H1 (cell line): ENCODE measurements at regions not wholly inside any gene's neighbourhood (a gene's known extent, or its start where the extent isn't known, plus 50 kb on each side); places are given as distances from the start of the nearest gene placed in this dataset.
A peak's percentile ranks its signal among the peaks of the same experiment; 100 is the strongest.

ENCODE experiments used
- CTCF ChIA-PET: fragments of 300-600 bp; sonication (Branson Sonifier 250); formaldehyde crosslinking; loops from one replicate; lab custom pipeline; 2021; ENCODE audit not compliant: partially characterized antibody; lab: Charles Lee
- POLR2A ChIA-PET: fragments of 300-600 bp; sonication (Branson Sonifier 250); formaldehyde crosslinking; loops from one replicate; lab custom pipeline; 2021; ENCODE audit warnings: inconsistent platforms; ENCODE audit not compliant: partially characterized antibody; lab: Charles Lee
- DNase-seq, 2 experiments: peaks; one replicate each; pipeline versions ENCODE4 v3.0.0 to v3.0.0-alpha.2; 2010 to 2022; ENCODE audit warnings: low spot score in 2 of 2, low read depth in 1 of 2, mixed read lengths in 1 of 2
- FAIRE-seq: peaks from 2 replicates; lab custom pipeline; 2011; peaks lifted over from hg19 to GRCh38; lab: Jason Lieb, UNC
- H2AFZ ChIP-seq: 2 replicates; pipeline ENCODE4 v1.8.1; 2012; ENCODE audit warnings: low read length, inconsistent platforms
- H2AK5ac ChIP-seq: 2 replicates; pipeline ENCODE4 v1.6.1; 2013; ENCODE audit warnings: low read depth, low read length
- H2BK120ac ChIP-seq: replicated peaks from 2 replicates; pipeline ENCODE3; 2013; ENCODE audit warnings: low read depth, low read length, inconsistent platforms
- H2BK12ac ChIP-seq: 2 replicates; pipeline ENCODE4 v1.6.1; 2013; ENCODE audit warnings: low read depth, low read length
- H2BK15ac ChIP-seq: 2 replicates; pipeline ENCODE4 v1.6.1; 2013; ENCODE audit warnings: low read length
- H2BK20ac ChIP-seq: 2 replicates; pipeline ENCODE4 v1.6.1; 2013; ENCODE audit warnings: low read length
- H2BK5ac ChIP-seq: 2 replicates; pipeline ENCODE4 v1.6.1; 2013; ENCODE audit warnings: low read depth, low read length
- H3K14ac ChIP-seq: 2 replicates; pipeline ENCODE4 v1.6.1; 2013; ENCODE audit warnings: inconsistent platforms; ENCODE audit not compliant: insufficient read length
- H3K18ac ChIP-seq: 2 replicates; pipeline ENCODE4 v1.6.1; 2013; ENCODE audit warnings: low read length; ENCODE audit errors: extremely low read depth
- H3K23ac ChIP-seq: 2 replicates; pipeline ENCODE4 v1.6.1; 2013; ENCODE audit warnings: inconsistent platforms; ENCODE audit not compliant: insufficient read length
- H3K23me2 ChIP-seq: 2 replicates; pipeline ENCODE4 v1.6.1; 2013; ENCODE audit warnings: low read depth, low read length
- H3K27ac ChIP-seq: 2 replicates; pipeline ENCODE4 v1.6.1; 2011; ENCODE audit warnings: low read depth, low read length, inconsistent platforms
- H3K27me3 ChIP-seq, 4 experiments: replicated peaks in 1 of 4; 1 replicate in 1 of 4; 2 replicates in 3 of 4; pipeline versions ENCODE4 v1.6.1 to v1.8.1; 2011 to 2013; ENCODE audit warnings: low read length in 3 of 4, mild to moderate bottlenecking in 3 of 4, inconsistent platforms in 2 of 4, mixed read lengths in 2 of 4, moderate library complexity in 1 of 4; ENCODE audit not compliant: control insufficient read depth in 3 of 4, insufficient read depth in 3 of 4; ENCODE audit errors: extremely low read depth in 1 of 4
- H3K36me3 ChIP-seq, 4 experiments: 2 replicates each; pipeline versions ENCODE4 v1.6.1 to v1.8.1; 2011 to 2013; ENCODE audit warnings: mild to moderate bottlenecking in 4 of 4, low read length in 3 of 4, moderate library complexity in 2 of 4, control low read depth in 1 of 4, inconsistent platforms in 1 of 4; ENCODE audit not compliant: insufficient read depth in 4 of 4, control insufficient read depth in 2 of 4
- H3K4ac ChIP-seq: replicated peaks from 2 replicates; pipeline ENCODE3; 2013; ENCODE audit warnings: low read length, low read depth, mixed read lengths, inconsistent platforms; ENCODE audit not compliant: insufficient read length
- H3K4me1 ChIP-seq, 4 experiments: replicated peaks in 1 of 4; 1 replicate in 1 of 4; 2 replicates in 3 of 4; pipeline versions ENCODE4 v1.6.1 to v1.8.1; 2011 to 2013; ENCODE audit warnings: low read length in 3 of 4, inconsistent platforms in 2 of 4, mixed read lengths in 1 of 4; ENCODE audit not compliant: insufficient read depth in 4 of 4, control insufficient read depth in 3 of 4
- H3K4me2 ChIP-seq, 2 experiments: 2 replicates each; pipeline versions ENCODE4 v1.6.1 to v1.8.1; 2011 to 2013; ENCODE audit warnings: low read depth in 2 of 2, low read length in 2 of 2, control low read depth in 1 of 2, inconsistent platforms in 1 of 2, mild to moderate bottlenecking in 1 of 2; ENCODE audit not compliant: insufficient read depth in 1 of 2
- H3K4me3 ChIP-seq, 4 experiments: fragments of 200-600, 300-600 bp in 1 of 4; sonication (generic), shearing (Covaris generic), sonication (Bioruptor Twin) in 1 of 4; 2 replicates each; pipeline versions ENCODE4 v1.5.1 to v1.8.1; 2011 to 2016; ENCODE audit warnings: low read length in 4 of 4, low read depth in 3 of 4, control low read depth in 2 of 4, inconsistent platforms in 2 of 4, mild to moderate bottlenecking in 2 of 4, mixed read lengths in 1 of 4, moderate library complexity in 1 of 4; ENCODE audit not compliant: insufficient read depth in 2 of 4; ENCODE audit errors: extremely low read depth in 1 of 4
- H3K56ac ChIP-seq: replicated peaks from 2 replicates; pipeline ENCODE3; 2013; ENCODE audit warnings: low read depth, mild to moderate bottlenecking, mixed read lengths, low read length, inconsistent platforms; ENCODE audit not compliant: insufficient read length
- H3K79me1 ChIP-seq: 2 replicates; pipeline ENCODE4 v1.6.1; 2013; ENCODE audit warnings: low read depth, low read length, control low read depth
- H3K79me2 ChIP-seq, 2 experiments: 2 replicates each; pipeline versions ENCODE4 v1.6.1 to v1.8.1; 2012 to 2013; ENCODE audit warnings: low read length in 2 of 2, mild to moderate bottlenecking in 2 of 2, inconsistent platforms in 1 of 2; ENCODE audit not compliant: insufficient read depth in 2 of 2, control insufficient read depth in 1 of 2
- H3K9ac ChIP-seq, 4 experiments: replicated peaks in 1 of 4; 1 replicate in 1 of 4; 2 replicates in 3 of 4; pipeline versions ENCODE4 v1.6.1 to v1.8.1; 2011 to 2013; ENCODE audit warnings: low read depth in 3 of 4, low read length in 3 of 4, control low read depth in 2 of 4, mild to moderate bottlenecking in 2 of 4, moderate library complexity in 2 of 4, inconsistent platforms in 1 of 4; ENCODE audit errors: extremely low read depth in 1 of 4
- H3K9me3 ChIP-seq, 2 experiments: 2 replicates each; pipeline versions ENCODE4 v1.6.1 to v1.8.1; 2012 to 2013; ENCODE audit warnings: mild to moderate bottlenecking in 2 of 2, moderate library complexity in 2 of 2, control low read depth in 1 of 2, inconsistent platforms in 1 of 2, low read depth in 1 of 2, low read length in 1 of 2, mixed read lengths in 1 of 2; ENCODE audit not compliant: insufficient read depth in 2 of 2
- H4K20me1 ChIP-seq, 2 experiments: replicated peaks in 1 of 2; 2 replicates each; pipeline versions ENCODE3 to v1.8.1; 2011 to 2013; ENCODE audit warnings: inconsistent platforms in 2 of 2, low read length in 2 of 2, mild to moderate bottlenecking in 1 of 2; ENCODE audit not compliant: insufficient read depth in 2 of 2, control insufficient read depth in 1 of 2
- H4K5ac ChIP-seq: 2 replicates; pipeline ENCODE4 v1.6.1; 2013; ENCODE audit warnings: low read length, low read depth, mixed read lengths, inconsistent platforms; ENCODE audit not compliant: insufficient read length
- H4K8ac ChIP-seq: 2 replicates; pipeline ENCODE4 v1.8.0; 2013; ENCODE audit warnings: mild to moderate bottlenecking, moderate library complexity, low read length, inconsistent platforms; ENCODE audit not compliant: insufficient read depth; ENCODE audit errors: extremely low read depth
- H4K91ac ChIP-seq: replicated peaks from 2 replicates; pipeline ENCODE3; 2013; ENCODE audit warnings: low read length, mixed read lengths, inconsistent platforms; ENCODE audit not compliant: insufficient read length
- CBX8 ChIP-seq: fragments of 300-800, 300-1000 bp; sonication (generic); IDR thresholded peaks from 2 replicates; pipeline ENCODE4 v1.7.1; 2016; ENCODE audit warnings: low read depth, low read length, borderline replicate concordance
- EP300 ChIP-seq, 2 experiments: IDR thresholded peaks; 1 replicate in 1 of 2; 2 replicates in 1 of 2; pipeline ENCODE4 v1.6.1; 2011 to 2012; ENCODE audit warnings: low read depth in 2 of 2, low read length in 2 of 2, mild to moderate bottlenecking in 2 of 2, borderline replicate concordance in 1 of 2, inconsistent platforms in 1 of 2, moderate library complexity in 1 of 2
- GABPA ChIP-seq: IDR thresholded peaks from 2 replicates; pipeline ENCODE4 v1.6.1; 2011; ENCODE audit warnings: mild to moderate bottlenecking, low read length, moderate library complexity, borderline replicate concordance; ENCODE audit not compliant: insufficient read depth
- RAD21 ChIP-seq, 2 experiments: IDR thresholded peaks in 1 of 2; conservative IDR thresholded peaks in 1 of 2; 2 replicates each; pipeline ENCODE4 v1.6.1; 2011; ENCODE audit warnings: low read depth in 2 of 2, low read length in 2 of 2, improper control_type of control experiment in 1 of 2, inconsistent platforms in 1 of 2, mild to moderate bottlenecking in 1 of 2, moderate library complexity in 1 of 2
- RNF2 ChIP-seq: fragments of 200-900, 300-1000 bp; sonication (generic); IDR thresholded peaks from 2 replicates; pipeline ENCODE4 v1.7.1; 2016; ENCODE audit warnings: borderline replicate concordance, low read depth, mild to moderate bottlenecking, antibody characterized with exemption, low read length; ENCODE audit not compliant: poor library complexity, severe bottlenecking; ENCODE audit errors: missing control alignments
- SP4 ChIP-seq: IDR thresholded peaks from 2 replicates; pipeline ENCODE4 v1.6.1; 2012; ENCODE audit warnings: low read length, inconsistent platforms
- SRF ChIP-seq: IDR thresholded peaks from 2 replicates; pipeline ENCODE4 v1.6.1; 2011; ENCODE audit warnings: mild to moderate bottlenecking, low read depth, low read length, moderate library complexity
- SUZ12 ChIP-seq: fragments of 200-600 bp; sonication (generic); IDR thresholded peaks from 2 replicates; pipeline ENCODE4 v1.6.1; 2012; ENCODE audit warnings: mild to moderate bottlenecking, inconsistent platforms, low read length, moderate library complexity, mixed read lengths
- ZNF274 ChIP-seq: IDR thresholded peaks from 2 replicates; pipeline ENCODE4 v1.7.0; 2012; ENCODE audit warnings: low read length, borderline replicate concordance; ENCODE audit errors: extremely low read depth
- WGBS, 2 experiments: shearing (Covaris generic) in 1 of 2; methylation state at CpG; one replicate each; pipeline versions ENCODE4 v1.1.6 to v1.1.7; 2013 to 2015; ENCODE audit warnings: low lambda C conversion rate in 2 of 2, mixed read lengths in 2 of 2, inconsistent platforms in 1 of 2, low coverage in 1 of 2, missing lambda C conversion rate in 1 of 2; ENCODE audit not compliant: insufficient replicate concordance in 2 of 2, insufficient coverage in 1 of 2, insufficient read length in 1 of 2; ENCODE audit errors: extremely low coverage in 1 of 2, missing lambda C conversion rate in 1 of 2; 5-methylcytosine and 5-hydroxymethylcytosine counted together
- TF ChIP-seq, protein P1 (sequence below): IDR thresholded peaks from 2 replicates; pipeline ENCODE4 v1.6.1; 2011; ENCODE audit warnings: low read length, improper control_type of control experiment

- H3K4me1 ChIP-seq = peaks cover 1 to 8% (median 3%) of the 10 kb centered on the region in 4 experiments; a peak in 4 of 7 replicates
- no peak overlapping the region for H3K56ac ChIP-seq
- H2BK120ac ChIP-seq = no peak overlapping the region
- H3K9ac ChIP-seq = no peak overlapping the region
- no peak for FAIRE-seq
- WGBS, 2 experiments = 89% methylated on average over 5 of the region's 5 CpGs; no CpG with 5 or more reads in 1 of the 2 experiments
- peak overlapping the region; percentile 29 for H4K91ac ChIP-seq
- no peaks in the 10 kb centered on the region for H3K23me2 ChIP-seq
- no peaks in the 10 kb centered on the region for H3K27me3 ChIP-seq
- no peak overlapping the region for H3K23ac ChIP-seq
- POLR2A ChIA-PET = interaction anchor here (1.0 kb wide), 1 partner anchor 66 kb away, joined by 4 read pairs; the partner anchor contains the start of gene MED4
- no peak overlapping the region for H3K27ac ChIP-seq
- H4K8ac ChIP-seq = no peak overlapping the region
- CTCF ChIA-PET = no interaction called here
- no peak overlapping the region for H2BK5ac ChIP-seq
- no peak overlapping the region for H4K5ac ChIP-seq
- H3K14ac ChIP-seq = no peak overlapping the region
- H3K79me2 ChIP-seq = no peaks in the 10 kb centered on the region
- no peak for DNase-seq
- H3K18ac ChIP-seq = no peak overlapping the region
- H2BK15ac ChIP-seq = no peak overlapping the region
- no peaks in the 10 kb centered on the region for H3K36me3 ChIP-seq
- H2BK12ac ChIP-seq = 0 out of 2 replicates have a peak overlapping the region, but pooled peaks have one; percentile 33
- no peak overlapping the region for H3K4me2 ChIP-seq
- no peaks in the 10 kb centered on the region for H3K79me1 ChIP-seq
- H3K4me3 ChIP-seq = no peak overlapping the region
- H2BK20ac ChIP-seq = no peak overlapping the region
- H2AFZ ChIP-seq = no peak overlapping the region
- H2AK5ac ChIP-seq = no peak overlapping the region
- H3K9me3 ChIP-seq = no peaks in the 10 kb centered on the region
- H4K20me1 ChIP-seq = no peaks in the 10 kb centered on the region
- H3K4ac ChIP-seq = no peak overlapping the region
- TF ChIP-seq ZNF274 = no peak
- TF ChIP-seq SP4 = no peak
- TF ChIP-seq GABPA = no peak
- TF ChIP-seq SRF = no peak
- no peak for TF ChIP-seq SUZ12
- TF ChIP-seq, protein P1, sequence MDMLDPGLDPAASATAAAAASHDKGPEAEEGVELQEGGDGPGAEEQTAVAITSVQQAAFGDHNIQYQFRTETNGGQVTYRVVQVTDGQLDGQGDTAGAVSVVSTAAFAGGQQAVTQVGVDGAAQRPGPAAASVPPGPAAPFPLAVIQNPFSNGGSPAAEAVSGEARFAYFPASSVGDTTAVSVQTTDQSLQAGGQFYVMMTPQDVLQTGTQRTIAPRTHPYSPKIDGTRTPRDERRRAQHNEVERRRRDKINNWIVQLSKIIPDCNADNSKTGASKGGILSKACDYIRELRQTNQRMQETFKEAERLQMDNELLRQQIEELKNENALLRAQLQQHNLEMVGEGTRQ = no peak
- no peak for TF ChIP-seq EP300 (IDR thresholded peaks at IDR 0.05; ENCODE audit: borderline replicate concordance in 1 of 2, low read depth in 2 of 2, low read length in 2 of 2)
- TF ChIP-seq RAD21 (IDR thresholded peaks at IDR 0.05 in 1 of 2, conservative IDR thresholded peaks at IDR 0.05 in 1 of 2; ENCODE audit: low read depth in 2 of 2, low read length in 2 of 2) = no peak
- no peak for TF ChIP-seq CBX8
- no peak for TF ChIP-seq RNF2
Measured at GRCh38 chr13:48160606-48161278, 65.8 kb upstream of the MED4 start.
